ENCODE measurements at regions not wholly inside any gene's neighbourhood (a gene's known extent, or its start where the extent isn't known, plus 50 kb on each side); places are given as distances from the start of the nearest gene placed in this dataset.

- DNase-seq = no peak
Observed at GRCh38 chr5:98076501-98076900, 697.0 kb upstream of the RGMB start.

GRCh38 chr5:98085593-98085992, 687.9 kb upstream of the RGMB start:
- DNase-seq = no peak

GRCh38 chr5:98095072-98095471, 678.4 kb upstream of the RGMB start:
- DNase-seq = no peak

GRCh38 chr5:98096155-98096554, 677.3 kb upstream of the RGMB start:
- DNase-seq = no peak

- no peak for DNase-seq
Observed at GRCh38 chr5:98099448-98100105, 673.9 kb upstream of the RGMB start.

GRCh38 chr5:98101131-98101530, 672.3 kb upstream of the RGMB start:
- DNase-seq = no peak

GRCh38 chr5:98102936-98103335, 670.5 kb upstream of the RGMB start:
- no peak for DNase-seq

GRCh38 chr5:98103807-98104206, 669.7 kb upstream of the RGMB start:
- DNase-seq = no peak

- DNase-seq = no peak
Observed at GRCh38 chr5:98104454-98105188, 668.8 kb upstream of the RGMB start.

- DNase-seq = no peak
Observed at GRCh38 chr5:98105681-98106080, 667.8 kb upstream of the RGMB start.

- no peak for DNase-seq
Observed at GRCh38 chr5:98106116-98107031, 667.1 kb upstream of the RGMB start.

GRCh38 chr5:98108497-98108896, 665.0 kb upstream of the RGMB start:
- DNase-seq = no peak

GRCh38 chr5:98109561-98110006, 663.9 kb upstream of the RGMB start:
- DNase-seq = no peak

GRCh38 chr5:98110282-98110691, 663.2 kb upstream of the RGMB start:
- no peak for DNase-seq

GRCh38 chr5:98110791-98111190, 662.7 kb upstream of the RGMB start:
- no peak for DNase-seq

- no peak for DNase-seq
Observed at GRCh38 chr5:98111686-98112085, 661.8 kb upstream of the RGMB start.

GRCh38 chr5:98121036-98121936, 652.2 kb upstream of the RGMB start:
- no peak for DNase-seq

- no peak for DNase-seq
Observed at GRCh38 chr5:98128271-98128670, 645.2 kb upstream of the RGMB start.

GRCh38 chr5:98128846-98129245, 644.6 kb upstream of the RGMB start:
- DNase-seq = no peak

- no peak for DNase-seq
Observed at GRCh38 chr5:98130261-98131035, 643.0 kb upstream of the RGMB start.

GRCh38 chr5:98144116-98144515, 629.3 kb upstream of the RGMB start:
- DNase-seq = no peak

- DNase-seq = no peak
Observed at GRCh38 chr5:98144710-98145109, 628.8 kb upstream of the RGMB start.

Data from SHP77 (cell line).